Activated T-helper 1 cell treated with anti-CD3 and anti-CD28 coated beads, Interleukin-2, amount 50 U/mL, for 16 hours (primary cell): ENCODE measurements at regions not wholly inside any gene's neighbourhood (a gene's known extent, or its start where the extent isn't known, plus 50 kb on each side); places are given as distances from the start of the nearest gene placed in this dataset.
"Not testable (repeated sequence)": the region's sequence is repeated elsewhere in the genome, so short reads cannot be mapped to it uniquely, and the experiment has no call there.

ENCODE experiments used
- DNase-seq, 2 donors: peaks; one replicate each; pipeline ENCODE4 v3.0.0-alpha.2; 2020; ENCODE audit warnings: low read depth in 1 of 2, low spot score in 1 of 2

DNA sequence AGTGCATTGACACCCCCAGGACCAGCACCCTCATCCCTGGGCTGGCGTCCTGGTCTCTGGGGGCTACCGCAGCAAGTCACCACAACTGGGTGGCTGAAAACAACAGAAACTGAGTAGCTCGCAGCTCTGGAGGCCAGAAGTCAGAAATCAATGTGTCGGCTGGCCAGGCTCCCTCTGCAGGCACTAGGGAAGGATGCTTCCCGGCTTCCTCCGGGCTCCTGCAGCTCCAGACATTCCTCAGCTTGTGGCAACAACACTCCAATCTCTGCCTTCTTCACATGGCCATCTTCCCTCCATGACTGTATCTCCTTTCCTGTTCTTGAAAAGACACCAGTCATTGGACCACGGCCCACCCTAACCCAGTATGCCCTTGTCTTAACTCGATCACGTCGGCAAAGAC, 224.2 kb downstream of the NPHP4 start:
- DNase-seq = no peak

DNA sequence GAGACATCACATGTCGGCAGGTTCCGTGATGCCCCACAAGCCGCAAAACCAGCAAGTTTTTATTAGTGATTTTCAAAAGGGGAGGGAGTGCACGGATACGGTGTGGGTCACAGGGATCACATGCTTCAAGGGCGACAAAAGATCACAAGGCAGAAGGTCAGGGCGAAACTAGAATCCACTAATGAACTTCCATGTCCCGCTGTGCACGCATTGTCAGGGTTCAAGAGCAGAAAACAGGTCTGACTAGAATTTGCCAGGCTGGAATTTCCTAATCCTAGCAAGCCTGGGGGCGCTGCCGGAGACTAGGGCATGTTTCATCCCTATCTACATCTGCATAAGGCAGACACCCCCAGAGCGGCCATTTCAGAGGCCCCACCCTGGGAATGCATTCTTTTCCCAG, 225.2 kb downstream of the NPHP4 start:
- DNase-seq = not testable (repeated sequence)

DNA sequence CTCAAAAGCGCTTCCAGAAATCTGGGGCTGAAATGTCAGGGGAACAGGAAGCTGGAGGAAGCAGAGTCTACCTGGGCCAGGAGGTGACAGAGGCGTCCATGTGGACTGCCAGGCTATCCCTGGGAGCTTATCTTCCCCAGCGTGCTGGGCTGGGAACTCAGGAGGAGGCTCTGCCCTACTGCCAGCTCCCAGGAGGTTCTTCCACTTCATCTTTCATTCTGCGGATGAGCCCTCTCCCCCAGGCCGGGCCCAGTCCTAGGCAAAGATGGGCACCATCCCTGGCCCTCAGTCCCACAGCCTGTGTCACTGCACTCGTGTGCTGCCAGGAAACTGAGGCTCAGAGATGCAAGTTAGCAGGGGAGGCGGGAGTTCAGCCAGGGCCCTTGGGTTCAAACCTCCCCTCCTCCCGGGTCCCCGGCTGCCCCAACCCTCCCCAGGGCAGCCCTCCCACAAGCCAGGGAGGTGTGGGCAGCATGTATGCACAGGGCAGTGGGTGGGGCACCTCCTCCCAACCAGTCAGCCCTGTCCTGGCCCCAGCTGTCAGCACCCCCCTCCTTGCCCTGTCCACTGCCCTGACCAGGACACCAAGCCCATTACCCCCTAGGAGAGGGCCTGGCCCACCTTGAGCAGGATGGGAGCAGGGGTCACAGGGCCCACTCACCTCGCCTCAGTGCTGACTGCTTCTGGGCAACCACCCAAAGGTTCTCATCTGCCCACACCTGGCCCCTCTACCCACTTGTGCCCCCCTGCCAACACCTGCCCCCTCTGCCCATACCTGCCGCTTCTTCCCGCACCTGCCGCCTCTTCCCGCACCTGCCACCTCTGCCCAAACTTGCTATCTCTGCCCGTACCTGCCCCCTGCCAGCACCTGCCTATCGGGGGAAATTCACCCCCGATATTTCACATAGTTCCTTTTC, 226.0 kb downstream of the NPHP4 start:
- DNase-seq = no peak

DNA sequence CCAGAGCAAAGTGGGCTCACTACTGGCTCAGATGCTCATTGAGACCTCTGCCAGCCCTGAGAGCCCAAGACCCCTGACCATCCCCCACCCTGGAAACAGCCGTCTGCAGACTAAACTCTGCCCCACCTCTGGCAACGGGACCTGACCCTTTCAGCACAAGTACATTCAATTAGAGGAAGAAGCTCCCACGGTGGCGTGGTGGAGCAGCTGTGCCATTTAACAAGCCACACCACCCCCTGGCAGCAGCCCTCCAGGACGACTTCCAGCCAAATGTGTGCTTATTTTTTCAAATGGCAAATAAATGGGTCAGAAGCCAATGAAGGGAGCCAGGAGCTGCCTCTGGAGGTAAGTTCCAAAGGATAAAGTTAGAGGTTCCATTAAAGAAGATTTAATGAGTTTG, 226.7 kb downstream of the NPHP4 start:
- DNase-seq = no peak

DNA sequence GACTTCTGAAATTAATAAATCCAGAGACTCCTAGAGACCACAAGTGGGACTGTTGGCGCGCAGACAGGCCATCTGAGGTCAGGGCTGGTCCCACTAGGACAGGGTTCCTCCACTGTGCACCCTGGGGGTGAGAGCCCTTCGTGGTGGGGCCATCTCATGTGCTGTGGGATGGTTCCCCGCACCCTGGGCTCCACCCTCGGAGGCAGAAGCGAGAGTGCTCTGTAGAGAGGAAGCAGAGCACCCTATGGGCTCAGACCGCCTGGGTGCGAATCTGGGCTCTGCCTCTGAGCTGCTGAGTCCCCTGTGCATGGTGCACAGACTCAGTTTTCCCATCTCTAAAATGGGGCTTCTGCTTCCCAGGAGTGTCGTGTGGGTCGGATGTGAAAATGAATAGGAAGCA, 227.3 kb downstream of the NPHP4 start:
- no peak for DNase-seq

DNA sequence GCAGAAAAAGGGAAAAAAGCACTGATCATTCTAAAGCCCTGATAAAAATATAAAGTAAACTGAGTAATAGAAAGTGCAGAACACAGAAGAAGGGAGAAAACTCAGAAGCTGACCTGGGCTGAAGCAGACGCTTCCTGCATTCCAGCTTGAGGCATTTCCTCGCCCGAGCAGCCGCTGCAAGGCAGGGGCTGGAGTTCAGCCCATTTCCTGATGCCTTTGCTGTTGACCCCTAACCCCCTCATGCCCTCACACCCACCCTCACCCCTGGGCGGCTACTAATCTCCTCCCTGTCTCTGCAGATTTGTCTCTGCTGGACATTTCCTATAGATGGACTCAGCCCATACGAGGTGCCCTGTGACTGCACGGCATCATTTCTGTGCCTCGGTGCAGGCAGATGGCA, 227.8 kb downstream of the NPHP4 start:
- DNase-seq = no peak

DNA sequence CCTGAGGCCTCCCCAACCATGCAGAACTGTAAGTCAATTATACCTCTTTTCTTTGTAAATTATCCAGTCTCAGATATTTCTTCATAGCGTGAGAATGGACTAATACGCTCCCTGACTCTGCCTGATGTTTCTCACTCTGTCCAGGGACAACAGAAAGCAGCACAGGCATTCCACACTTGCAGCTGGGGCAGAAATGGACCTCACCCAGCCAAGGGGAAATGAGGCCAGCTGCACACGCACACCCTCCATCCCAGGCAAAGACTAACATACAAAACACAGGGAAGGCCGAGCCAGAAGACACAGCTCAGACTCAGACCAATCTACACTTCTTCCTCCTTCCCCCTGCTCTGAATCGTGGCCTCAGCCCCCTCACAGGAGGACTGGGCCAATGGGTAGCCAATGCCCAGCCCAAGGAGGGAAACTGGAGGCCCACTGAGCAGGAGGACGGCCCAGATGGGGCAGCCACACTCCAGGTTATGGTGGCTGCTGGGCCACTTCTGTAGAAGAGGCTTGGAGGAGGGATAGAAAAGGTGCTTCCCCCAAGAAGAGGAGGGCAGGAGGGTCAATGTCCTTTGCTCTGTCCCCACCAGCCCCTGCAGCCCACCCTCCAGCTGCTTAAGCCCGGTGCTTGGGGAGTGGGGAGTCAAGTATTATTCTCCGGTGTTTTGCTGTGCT, 228.4 kb downstream of the NPHP4 start:
- no peak for DNase-seq

DNA sequence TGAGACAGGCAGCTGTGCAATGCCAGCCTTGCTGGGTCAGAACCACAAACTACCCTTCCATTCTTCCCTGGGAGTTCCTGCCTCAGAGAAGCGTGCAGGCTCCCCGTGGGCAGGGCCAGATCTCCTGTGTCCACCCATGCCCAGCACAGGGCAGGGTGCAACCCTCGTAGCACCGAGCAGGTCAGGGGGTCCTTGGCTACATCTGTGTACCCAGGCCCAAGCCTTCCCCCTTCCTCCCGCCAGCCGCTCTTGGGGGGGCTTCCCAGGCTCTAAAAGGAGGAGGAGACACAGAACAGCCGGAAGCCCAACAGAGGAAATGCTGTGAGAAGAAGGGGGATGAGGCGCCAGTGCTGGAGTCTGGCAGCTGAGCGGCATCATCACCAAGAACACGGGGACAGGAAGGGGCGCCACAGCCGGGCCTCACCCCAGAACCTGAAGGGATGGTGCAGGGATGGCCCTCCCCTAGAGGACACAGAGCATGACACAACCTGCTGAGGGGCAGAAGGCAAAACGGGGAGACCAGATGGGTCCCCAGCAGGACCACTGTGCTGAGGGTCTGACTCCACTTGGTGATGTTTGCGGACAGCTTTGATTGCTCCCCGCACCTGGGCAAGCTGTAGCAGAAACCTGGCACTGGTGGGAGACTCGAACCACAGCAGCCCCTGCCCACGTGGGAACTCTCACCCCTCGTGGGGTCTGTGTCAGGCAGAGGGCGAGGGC, 233.2 kb downstream of the NPHP4 start:
- DNase-seq = no peak

DNA sequence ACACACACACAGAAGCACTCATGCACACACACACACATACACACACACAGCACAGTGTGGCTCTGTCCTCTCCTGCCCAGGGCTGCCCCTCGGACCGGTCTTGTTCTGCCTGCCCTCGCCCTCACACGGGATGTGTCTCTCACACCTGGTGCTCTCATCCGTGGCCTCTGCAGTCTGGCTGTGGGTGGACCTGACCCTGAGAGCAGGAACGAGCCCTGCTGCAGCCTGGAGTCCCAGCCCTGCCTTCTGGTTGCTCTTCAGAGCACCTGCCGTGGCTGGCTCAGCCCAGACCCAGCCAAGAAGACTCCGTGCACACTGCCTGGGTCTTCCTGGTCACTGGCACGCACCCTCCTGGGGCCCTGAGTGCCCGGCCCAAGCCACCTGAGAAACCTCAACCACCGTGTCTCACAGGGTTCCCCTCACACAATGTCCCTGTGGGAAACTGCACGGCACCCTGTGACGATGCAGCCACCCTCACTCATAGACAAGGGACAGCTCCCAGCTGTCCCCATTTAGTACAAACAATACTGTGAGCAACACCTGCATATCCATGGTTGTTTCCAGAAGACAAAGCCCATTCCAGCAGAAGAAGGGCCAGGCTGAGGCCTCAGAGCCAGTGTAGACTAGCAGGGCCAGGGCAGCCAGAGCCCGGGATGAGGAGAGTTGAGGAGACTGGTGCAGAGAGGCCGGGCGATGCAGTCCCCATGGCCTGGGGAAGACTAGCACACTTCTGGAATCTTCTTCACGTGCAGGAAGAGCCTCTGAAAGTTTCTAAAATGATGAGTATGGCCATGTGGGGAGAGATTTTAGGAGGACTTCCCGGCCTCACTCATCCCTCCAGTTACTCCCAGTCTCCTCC, 234.0 kb downstream of the NPHP4 start:
- no peak for DNase-seq

DNA sequence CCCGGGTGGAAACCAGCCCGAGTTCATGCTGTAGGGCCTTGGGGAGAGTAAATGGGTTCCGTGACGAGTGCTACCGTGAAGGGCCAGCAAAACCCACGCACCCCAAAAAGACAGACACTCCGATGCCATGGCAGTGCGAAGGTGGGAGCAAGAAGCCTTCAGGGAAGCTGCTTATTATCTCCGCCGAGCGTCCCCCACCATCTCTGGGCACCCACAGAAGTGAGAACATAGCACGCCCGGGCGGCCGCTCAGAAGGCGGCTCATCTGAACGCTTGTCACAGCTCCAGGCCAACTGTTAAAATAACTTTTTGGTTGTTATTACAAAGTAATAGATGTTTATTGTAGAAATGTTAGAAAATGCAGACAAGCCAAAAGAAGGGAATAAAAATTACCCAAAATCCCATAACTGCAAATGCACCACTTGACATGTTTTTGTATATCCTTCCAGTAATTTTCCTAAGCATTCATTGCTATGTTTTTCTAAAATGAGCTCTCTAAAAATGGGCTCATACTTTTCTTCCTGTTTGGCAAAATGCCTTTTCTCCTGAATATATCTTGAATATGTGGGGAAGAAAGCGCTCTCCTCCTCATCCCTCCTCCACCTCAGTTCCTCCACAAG, 234.9 kb downstream of the NPHP4 start:
- DNase-seq = no peak

DNA sequence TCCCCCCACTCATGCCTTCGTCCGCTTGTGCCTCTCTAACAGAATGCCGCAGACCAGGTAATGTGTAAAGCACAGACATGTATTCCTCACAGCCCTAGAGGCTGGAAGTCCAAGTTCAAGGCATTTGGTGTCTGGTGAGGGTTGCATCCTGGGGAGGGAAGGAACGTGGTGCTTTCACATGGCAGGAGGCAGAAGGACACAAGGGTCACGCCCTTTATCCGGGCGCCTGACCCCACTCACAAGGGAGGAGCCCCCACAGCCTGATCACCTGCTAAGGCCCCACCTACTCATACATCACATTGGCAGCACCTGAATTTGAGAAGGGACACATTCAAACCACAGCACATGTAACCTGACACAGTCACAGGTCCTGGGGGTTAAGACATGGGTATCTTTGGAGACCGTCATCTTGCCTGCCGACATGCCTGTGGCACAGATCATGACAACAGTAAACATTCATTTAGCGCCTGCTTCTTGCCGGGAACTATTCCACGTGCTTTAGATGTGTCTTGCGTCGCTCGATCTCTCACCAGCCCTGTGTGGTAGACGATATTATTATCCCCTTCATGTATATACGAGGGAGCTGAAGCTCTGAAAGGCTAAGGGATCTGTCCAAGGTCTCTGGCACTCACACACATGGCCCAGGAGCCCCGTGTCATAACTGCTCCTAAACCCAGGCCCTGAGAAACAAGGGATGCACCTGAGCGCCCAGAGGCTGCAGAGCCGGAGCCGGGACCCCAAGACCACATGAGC, 235.6 kb downstream of the NPHP4 start:
- DNase-seq = no peak

DNA sequence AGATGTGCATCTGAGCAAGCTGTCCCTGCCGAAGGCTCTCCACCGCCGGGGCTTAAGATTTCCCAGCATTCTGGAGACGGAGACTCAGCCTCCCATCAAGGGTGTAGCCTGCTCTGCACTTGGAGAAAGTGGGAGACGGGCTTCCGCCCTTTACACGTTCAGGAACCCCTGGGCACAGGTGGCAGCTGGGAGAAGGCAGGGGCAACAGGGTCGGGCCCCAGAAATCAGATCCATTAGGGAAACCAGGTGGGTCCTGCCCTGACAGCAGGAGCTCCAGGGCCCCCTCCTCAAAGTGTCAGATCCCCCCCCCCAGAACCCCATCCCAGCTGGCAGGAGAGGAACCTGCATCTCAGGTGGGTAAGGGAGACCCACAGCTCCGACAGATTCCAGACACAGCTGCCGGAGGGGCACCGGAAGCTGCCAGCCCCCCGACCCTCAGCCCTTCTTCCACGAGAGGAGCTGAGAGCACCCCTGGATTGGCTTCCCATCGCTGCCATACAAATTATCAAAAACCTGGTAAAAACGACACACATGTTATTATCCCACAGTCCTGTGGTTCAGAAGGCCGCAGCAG, 236.6 kb downstream of the NPHP4 start:
- DNase-seq = no peak

DNA sequence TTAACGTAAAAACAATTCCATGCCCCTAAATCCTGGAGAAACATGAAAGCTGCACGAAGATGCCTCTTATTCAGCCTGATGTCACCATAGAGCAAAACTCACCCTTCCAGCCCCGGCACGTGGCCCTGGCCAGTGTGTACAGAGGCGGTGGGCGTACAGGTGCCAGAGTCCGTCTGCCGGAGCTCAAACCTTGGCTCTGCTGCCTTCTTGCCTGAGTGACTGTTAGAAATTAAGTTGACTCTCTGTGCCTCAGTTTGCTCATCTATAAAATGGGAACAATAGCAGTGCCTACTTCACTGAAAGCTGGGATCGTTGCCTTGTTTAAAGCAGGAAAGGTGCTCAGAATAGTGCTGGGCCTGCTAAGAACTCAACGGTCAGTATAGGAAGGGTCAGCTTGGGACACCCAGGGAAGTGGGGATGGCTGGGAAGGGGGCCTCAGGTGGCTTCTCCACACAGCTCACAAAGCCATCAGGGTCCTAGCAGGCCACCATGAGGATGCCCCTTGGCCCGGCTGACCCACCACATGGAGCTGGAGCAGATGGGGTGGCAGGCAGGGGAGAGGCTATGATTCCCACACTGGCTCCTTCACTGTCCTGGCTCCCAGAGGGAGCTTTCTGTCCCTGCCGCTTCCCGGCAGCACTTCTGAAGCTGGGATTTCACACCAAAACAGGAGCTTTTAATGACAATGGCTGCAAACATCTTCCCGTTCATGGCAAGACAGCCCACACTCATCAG, 237.2 kb downstream of the NPHP4 start:
- no peak for DNase-seq

DNA sequence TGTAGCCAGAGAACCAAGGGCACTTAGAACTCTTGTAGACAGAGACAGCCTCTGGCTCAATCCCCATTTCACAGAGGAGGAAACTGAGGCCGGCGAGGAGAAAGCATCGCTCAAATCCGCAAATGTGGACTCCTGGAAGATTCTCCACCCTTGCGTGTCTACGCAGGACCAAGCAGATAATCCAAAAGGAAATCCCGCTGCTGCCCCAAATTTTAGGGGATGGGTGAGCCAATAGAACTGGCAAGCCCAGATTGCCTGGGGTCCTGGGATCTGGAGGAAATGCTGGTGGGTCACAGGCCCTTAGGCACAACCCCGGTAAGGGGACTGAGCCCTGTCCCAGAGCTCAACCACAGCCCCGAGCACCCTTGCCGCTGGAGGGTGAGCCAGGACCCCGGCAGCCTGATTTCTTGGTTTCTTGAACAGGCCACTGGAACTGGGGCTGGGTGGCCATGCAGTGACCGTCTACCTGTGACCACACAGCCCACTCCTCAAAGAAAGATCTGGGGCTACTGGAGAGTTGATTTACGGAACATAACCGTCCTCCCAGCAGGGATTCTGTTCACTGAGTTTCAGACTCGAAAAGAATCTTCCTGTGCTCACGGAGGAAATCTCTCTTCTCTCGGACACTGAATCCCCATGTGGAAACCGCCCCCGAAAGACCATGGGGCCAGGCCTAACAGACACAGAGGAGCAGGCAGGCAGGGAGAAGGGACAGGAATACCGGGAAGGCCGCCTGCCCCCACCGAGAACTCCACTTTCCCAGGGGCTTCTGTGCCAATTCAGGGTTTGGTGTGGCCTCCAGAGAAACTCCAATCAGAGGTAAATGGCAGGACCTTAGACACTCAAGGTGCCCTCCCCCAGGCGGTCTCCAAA, 238.4 kb downstream of the NPHP4 start:
- DNase-seq = no peak

DNA sequence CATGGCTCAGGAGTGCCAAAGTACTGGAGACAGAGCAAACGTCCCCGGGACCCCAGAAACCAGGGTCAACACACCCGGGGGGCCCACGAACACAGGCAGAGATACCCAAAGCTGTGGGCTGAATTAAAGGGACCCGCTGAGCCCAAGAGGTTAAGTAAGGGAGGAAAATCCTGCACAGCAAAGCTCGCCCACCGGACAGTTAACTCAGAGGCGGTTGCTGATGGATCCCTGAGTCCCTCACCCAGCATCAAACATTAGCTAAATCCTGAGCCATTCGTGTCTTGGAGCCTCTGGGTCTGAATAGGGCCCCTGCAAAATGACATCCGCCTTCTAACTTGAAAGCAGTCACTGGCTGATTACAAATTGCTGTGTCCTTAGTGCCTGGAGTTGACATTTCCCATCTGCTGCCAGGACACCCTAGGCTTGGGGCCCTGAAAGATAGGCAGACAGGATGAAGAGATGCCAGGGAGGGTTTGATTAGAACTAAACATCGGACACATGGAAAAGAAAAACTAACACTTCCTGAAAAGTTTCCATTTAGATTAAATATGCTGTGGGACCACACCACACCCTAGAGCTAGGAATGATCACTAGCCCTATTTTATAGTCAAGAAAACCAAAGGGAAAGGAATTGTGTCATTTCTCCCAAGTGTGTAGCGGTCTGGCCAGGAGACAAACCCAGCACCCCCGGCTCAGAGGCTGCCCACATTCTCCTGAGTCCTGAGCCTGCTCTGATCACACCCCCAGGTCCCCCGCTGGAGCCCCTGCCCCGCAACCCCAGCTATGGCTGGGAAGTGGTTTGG, 239.3 kb downstream of the NPHP4 start:
- DNase-seq = no peak

DNA sequence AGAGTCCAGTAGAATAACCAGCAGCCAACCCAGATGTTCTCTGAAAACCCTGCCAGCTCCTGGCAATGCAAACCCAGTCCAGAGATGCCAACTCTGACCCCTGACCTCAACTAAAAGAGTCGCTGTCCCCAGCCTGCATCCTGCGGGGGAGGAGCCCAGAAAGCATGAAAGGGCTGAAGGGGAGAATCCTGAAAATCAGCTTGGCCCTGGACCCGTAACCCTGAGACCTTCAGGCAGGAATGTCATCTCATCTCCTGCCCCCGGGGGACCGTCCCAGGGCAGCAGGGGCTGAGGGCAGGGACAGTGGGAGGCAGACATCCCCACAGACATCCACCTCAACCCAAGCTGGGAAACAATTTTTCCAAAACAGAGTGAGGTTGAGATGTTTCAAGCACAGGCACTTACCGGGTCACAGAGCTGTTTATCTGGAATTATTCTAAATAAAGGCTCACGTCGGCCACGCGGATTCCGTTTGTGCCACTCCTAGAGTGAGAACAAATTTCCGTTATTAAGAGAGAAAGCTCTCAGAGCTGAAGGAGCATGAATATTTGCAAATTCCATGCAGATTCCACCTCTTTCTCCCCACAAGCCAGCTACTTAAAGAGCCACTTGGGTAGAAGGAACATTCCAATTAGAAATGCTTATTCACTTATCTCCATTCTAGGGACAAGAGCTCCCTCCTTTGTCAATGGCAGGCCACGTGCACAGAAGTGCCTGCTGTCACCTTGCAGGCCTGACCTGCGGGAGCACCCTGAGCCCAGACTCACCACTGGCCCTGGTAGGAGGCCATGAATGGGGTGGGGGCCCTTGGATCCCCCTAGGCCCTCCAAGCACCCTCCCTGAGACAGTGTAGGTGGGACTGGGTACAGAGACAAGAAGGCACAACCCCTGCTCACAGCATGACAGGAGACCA, 240.1 kb downstream of the NPHP4 start:
- no peak for DNase-seq
